ENCODE measurements at regions not wholly inside any gene's neighbourhood (a gene's known extent, or its start where the extent isn't known, plus 50 kb on each side); places are given as distances from the start of the nearest gene placed in this dataset.

DNA sequence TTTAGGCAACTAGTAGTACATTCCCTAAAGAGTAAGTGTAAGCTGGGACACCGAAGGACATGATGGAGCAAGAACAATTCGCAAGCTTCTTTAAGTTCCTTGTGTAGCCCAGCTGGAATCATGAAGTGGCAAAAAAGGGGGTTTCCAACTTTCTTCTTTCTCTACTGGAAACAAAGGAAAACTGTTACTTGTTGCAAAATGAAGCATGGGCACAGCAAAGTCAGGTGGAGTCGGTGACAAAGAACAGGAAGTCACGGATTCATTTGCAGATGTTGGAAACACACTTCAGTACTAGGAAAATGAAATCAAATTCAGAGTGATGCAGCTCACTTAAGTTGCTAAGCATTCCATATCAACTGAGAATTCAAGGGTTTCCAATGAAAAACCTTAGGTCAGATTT, 706.9 kb upstream of the STXBP6 start (continued):
- TF ChIP-seq, protein P1, sequence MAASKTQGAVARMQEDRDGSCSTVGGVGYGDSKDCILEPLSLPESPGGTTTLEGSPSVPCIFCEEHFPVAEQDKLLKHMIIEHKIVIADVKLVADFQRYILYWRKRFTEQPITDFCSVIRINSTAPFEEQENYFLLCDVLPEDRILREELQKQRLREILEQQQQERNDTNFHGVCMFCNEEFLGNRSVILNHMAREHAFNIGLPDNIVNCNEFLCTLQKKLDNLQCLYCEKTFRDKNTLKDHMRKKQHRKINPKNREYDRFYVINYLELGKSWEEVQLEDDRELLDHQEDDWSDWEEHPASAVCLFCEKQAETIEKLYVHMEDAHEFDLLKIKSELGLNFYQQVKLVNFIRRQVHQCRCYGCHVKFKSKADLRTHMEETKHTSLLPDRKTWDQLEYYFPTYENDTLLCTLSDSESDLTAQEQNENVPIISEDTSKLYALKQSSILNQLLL (CRISPR knock-in tag; IDR thresholded peaks at IDR 0.05; ENCODE audit: borderline replicate concordance), result no peak
- TF ChIP-seq EP400 (IDR thresholded peaks at IDR 0.05) (no peak), TOE1 (IDR thresholded peaks at IDR 0.05; ENCODE audit: borderline replicate concordance) (no peak), TOE1 (CRISPR knock-in tag; IDR thresholded peaks at IDR 0.05; ENCODE audit: borderline replicate concordance, low read depth) (no peak), KHSRP (IDR thresholded peaks at IDR 0.05) (no peak)
- TF ChIP-seq, protein P2, sequence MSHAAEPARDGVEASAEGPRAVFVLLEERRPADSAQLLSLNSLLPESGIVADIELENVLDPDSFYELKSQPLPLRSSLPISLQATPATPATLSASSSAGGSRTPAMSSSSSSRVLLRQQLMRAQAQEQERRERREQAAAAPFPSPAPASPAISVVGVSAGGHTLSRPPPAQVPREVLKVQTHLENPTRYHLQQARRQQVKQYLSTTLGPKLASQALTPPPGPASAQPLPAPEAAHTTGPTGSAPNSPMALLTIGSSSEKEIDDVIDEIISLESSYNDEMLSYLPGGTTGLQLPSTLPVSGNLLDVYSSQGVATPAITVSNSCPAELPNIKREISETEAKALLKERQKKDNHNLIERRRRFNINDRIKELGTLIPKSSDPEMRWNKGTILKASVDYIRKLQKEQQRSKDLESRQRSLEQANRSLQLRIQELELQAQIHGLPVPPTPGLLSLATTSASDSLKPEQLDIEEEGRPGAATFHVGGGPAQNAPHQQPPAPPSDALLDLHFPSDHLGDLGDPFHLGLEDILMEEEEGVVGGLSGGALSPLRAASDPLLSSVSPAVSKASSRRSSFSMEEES (CRISPR knock-in tag; IDR thresholded peaks at IDR 0.05), result no peak
- TF ChIP-seq, protein P3, sequence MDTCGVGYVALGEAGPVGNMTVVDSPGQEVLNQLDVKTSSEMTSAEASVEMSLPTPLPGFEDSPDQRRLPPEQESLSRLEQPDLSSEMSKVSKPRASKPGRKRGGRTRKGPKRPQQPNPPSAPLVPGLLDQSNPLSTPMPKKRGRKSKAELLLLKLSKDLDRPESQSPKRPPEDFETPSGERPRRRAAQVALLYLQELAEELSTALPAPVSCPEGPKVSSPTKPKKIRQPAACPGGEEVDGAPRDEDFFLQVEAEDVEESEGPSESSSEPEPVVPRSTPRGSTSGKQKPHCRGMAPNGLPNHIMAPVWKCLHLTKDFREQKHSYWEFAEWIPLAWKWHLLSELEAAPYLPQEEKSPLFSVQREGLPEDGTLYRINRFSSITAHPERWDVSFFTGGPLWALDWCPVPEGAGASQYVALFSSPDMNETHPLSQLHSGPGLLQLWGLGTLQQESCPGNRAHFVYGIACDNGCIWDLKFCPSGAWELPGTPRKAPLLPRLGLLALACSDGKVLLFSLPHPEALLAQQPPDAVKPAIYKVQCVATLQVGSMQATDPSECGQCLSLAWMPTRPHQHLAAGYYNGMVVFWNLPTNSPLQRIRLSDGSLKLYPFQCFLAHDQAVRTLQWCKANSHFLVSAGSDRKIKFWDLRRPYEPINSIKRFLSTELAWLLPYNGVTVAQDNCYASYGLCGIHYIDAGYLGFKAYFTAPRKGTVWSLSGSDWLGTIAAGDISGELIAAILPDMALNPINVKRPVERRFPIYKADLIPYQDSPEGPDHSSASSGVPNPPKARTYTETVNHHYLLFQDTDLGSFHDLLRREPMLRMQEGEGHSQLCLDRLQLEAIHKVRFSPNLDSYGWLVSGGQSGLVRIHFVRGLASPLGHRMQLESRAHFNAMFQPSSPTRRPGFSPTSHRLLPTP (IDR thresholded peaks at IDR 0.05; ENCODE audit: borderline replicate concordance, extremely low read depth, insufficient read length), result no peak
- TF ChIP-seq, protein P4, sequence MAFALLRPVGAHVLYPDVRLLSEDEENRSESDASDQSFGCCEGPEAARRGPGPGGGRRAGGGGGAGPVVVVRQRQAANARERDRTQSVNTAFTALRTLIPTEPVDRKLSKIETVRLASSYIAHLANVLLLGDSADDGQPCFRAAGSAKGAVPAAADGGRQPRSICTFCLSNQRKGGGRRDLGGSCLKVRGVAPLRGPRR (CRISPR knock-in tag; IDR thresholded peaks at IDR 0.05), result no peak

Data from K562 (cell line).